ENCODE measurements at regions not wholly inside any gene's neighbourhood (a gene's known extent, or its start where the extent isn't known, plus 50 kb on each side); places are given as distances from the start of the nearest gene placed in this dataset.

- Histone ChIP-seq H3K27ac (no peak overlapping the region), H3K36me3 (no peaks in the 10 kb centered on the region), H3K9me3 (peaks cover 0 to 5% (median 0%) of the 10 kb centered on the region in 12 donors), H3K4me3 (no peak overlapping the region), H3K4me1 (no peaks in the 10 kb centered on the region), H3K27me3 (no peaks in the 10 kb centered on the region)
- intact Hi-C loops (cut with DNase I), result no loop called here
- TF ChIP-seq CTCF (IDR thresholded peaks at IDR 0.05) (no peak), POLR2A (IDR thresholded peaks at IDR 0.05) (no peak)
- ATAC-seq (no peak), DNase-seq (no peak)
- WGBS, 4 donors, result 46 to 68% (median 53%) methylated on average over 2 of the region's 2 CpGs
Observed at GRCh38 chr13:108561149-108561548, 68.3 kb upstream of the MYO16 start.

GRCh38 chr13:108566413-108567170, 62.8 kb upstream of the MYO16 start:
- H3K9me3 ChIP-seq, result peaks cover 0 to 5% (median 0%) of the 10 kb centered on the region in 12 donors
- TF ChIP-seq CTCF (IDR thresholded peaks at IDR 0.05) (no peak), POLR2A (IDR thresholded peaks at IDR 0.05) (no peak)
- no peaks in the 10 kb centered on the region for H3K27me3 ChIP-seq
- H3K36me3 ChIP-seq, result no peaks in the 10 kb centered on the region
- no peak overlapping the region for H3K4me3 ChIP-seq
- intact Hi-C loops (cut with DNase I), result no loop called here
- no peaks in the 10 kb centered on the region for H3K4me1 ChIP-seq
- 56 to 73% (median 69%) methylated on average over 2 of the region's 2 CpGs for WGBS, 4 donors
- no peak for ATAC-seq
- no peak for DNase-seq
- H3K27ac ChIP-seq, result no peak overlapping the region

GRCh38 chr13:108572782-108573211, 56.6 kb upstream of the MYO16 start:
- peaks cover 0 to 4% (median 0%) of the 10 kb centered on the region in 9 donors for H3K27me3 ChIP-seq
- no peak overlapping the region for H3K4me3 ChIP-seq
- H3K4me1 ChIP-seq, result no peaks in the 10 kb centered on the region
- WGBS, 4 donors, result 39 to 45% (median 40%) methylated on average over 6 of the region's 6 CpGs
- H3K36me3 ChIP-seq, result no peaks in the 10 kb centered on the region
- H3K9me3 ChIP-seq, result no peaks in the 10 kb centered on the region
- intact Hi-C loops (cut with DNase I), result no loop called here
- no peak for TF ChIP-seq POLR2A (IDR thresholded peaks at IDR 0.05)
- no peak for TF ChIP-seq CTCF (IDR thresholded peaks at IDR 0.05)
- no peak overlapping the region for H3K27ac ChIP-seq
- DNase-seq (no peak), ATAC-seq (peak in 1 of 4 donors; percentile 51)

GRCh38 chr13:108573455-108573854, 56.0 kb upstream of the MYO16 start:
- H3K27me3 ChIP-seq, result peaks cover 0 to 4% (median 0%) of the 10 kb centered on the region in 9 donors
- no peaks in the 10 kb centered on the region for H3K4me1 ChIP-seq
- H3K36me3 ChIP-seq, result no peaks in the 10 kb centered on the region
- no peak overlapping the region for H3K4me3 ChIP-seq
- WGBS, 4 donors, result 12 to 33% (median 26%) methylated on average over 1 of the region's 1 CpG
- TF ChIP-seq CTCF (IDR thresholded peaks at IDR 0.05) (no peak), POLR2A (IDR thresholded peaks at IDR 0.05) (no peak)
- ATAC-seq (no peak), DNase-seq (no peak)
- no peaks in the 10 kb centered on the region for H3K9me3 ChIP-seq
- no peak overlapping the region for H3K27ac ChIP-seq
- intact Hi-C loops (cut with DNase I), result no loop called here

Measured in heart left ventricle (tissue), 16 donors.